Activated CD4-positive, alpha-beta T cell treated with anti-CD3 and anti-CD28 coated beads, Interleukin-2, amount 10 ng/mL, durations not matched to agents 24 days and 14 days (primary cell): ENCODE measurements at regions not wholly inside any gene's neighbourhood (a gene's known extent, or its start where the extent isn't known, plus 50 kb on each side); places are given as distances from the start of the nearest gene placed in this dataset.
"Not testable (repeated sequence)": the region's sequence is repeated elsewhere in the genome, so short reads cannot be mapped to it uniquely, and the experiment has no call there.

Experiments used
- DNase-seq: peaks from one replicate; pipeline ENCODE4 v3.0.0; 2022
- H3K27ac Mint-ChIP-seq: one replicate; pipeline ENCODE4 v1.8.0; 2022; ENCODE audit warnings: mild to moderate bottlenecking, mixed read lengths
- H3K27me3 Mint-ChIP-seq: one replicate; pipeline ENCODE4 v1.8.0; 2022; ENCODE audit warnings: mixed read lengths
- H3K36me3 Mint-ChIP-seq: one replicate; pipeline ENCODE4 v1.8.0; 2022; ENCODE audit warnings: low read depth, mild to moderate bottlenecking, mixed read lengths
- H3K4me1 Mint-ChIP-seq: one replicate; pipeline ENCODE4 v1.8.0; 2021; ENCODE audit warnings: mixed read lengths
- H3K4me3 Mint-ChIP-seq: one replicate; pipeline ENCODE4 v1.8.0; 2022; ENCODE audit warnings: mild to moderate bottlenecking, moderate library complexity, mixed read lengths
- H3K9me3 Mint-ChIP-seq: one replicate; pipeline ENCODE4 v1.8.0; 2021; ENCODE audit warnings: mixed read lengths
- intact Hi-C: fragments of 100-400 bp; cut with micrococcal nuclease; formaldehyde crosslinking; loops from one replicate; pipeline ENCODE4 v1.15.1; 2023

DNA sequence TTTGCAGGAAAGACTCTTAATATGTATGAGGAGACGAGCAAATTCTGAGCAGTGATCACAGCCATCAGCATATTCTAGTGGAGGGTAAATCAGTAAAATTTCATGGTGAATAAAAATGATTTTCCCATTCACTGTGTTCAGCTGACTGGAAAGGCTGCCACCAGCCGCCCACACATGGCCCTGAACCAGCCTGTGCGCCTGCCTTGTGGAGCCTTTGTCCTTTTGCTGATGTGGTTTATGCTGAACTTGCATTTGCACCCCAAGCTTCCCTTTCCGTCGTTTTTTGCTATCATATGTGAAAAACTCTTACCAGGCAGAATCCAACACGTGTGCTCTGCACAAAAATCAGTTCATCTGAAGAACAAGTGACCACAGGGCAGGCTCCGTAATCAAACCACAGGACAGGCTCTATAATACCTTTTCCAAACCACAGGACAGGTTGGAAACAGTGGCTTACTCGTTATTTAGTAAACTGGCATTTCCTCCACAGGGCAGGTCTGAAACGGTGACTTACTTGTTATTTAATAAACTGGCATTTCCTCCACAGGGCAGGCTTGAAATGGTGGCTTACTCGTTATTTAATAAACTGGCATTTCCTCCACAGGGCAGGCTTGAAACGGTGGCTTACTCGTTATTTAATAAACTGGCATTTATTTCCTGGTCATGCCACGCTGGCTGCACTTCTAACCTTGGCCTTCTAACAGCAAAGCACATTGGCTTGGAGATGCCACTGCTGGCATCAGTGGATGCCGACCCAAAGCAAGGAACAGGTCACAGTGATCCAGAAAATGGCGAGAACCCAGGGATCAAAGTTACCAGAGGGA lies 58.4 kb upstream of the TNK2 start:
- H3K9me3 Mint-ChIP-seq, H3K27ac Mint-ChIP-seq, H3K27me3 Mint-ChIP-seq, H3K4me1 Mint-ChIP-seq, H3K4me3 Mint-ChIP-seq, intact Hi-C loops: not testable (repeated sequence)
- peaks cover 49% of the 10 kb centered on the region for H3K36me3 Mint-ChIP-seq
- peak; percentile 53 for DNase-seq

- intact Hi-C loops, result not testable (repeated sequence)
Measured at GRCh38 chr3:195965217-195965616, 56.9 kb upstream of the TNK2 start.

GRCh38 chr3:195964318-195965107 lies 56.2 kb upstream of the TNK2 start:
- intact Hi-C loops, result loop anchor here (5.0 kb wide), 1 partner anchor 277 kb away; no protein-coding TSS in a partner anchor
- not testable (repeated sequence) for H3K27ac Mint-ChIP-seq, H3K4me3 Mint-ChIP-seq, H3K27me3 Mint-ChIP-seq, H3K9me3 Mint-ChIP-seq, H3K4me1 Mint-ChIP-seq
- peak; percentile 34 for DNase-seq
- H3K36me3 Mint-ChIP-seq, result peaks cover 46% of the 10 kb centered on the region

More at GRCh38 chr3:195965217-195965616, 56.9 kb upstream of the TNK2 start:
- H3K9me3 Mint-ChIP-seq, H3K4me3 Mint-ChIP-seq, H3K27ac Mint-ChIP-seq, H3K27me3 Mint-ChIP-seq: not testable (repeated sequence)
- H3K36me3 Mint-ChIP-seq, result peaks cover 49% of the 10 kb centered on the region
- H3K4me1 Mint-ChIP-seq, result peaks cover 12% of the 10 kb centered on the region
- peak; percentile 34 for DNase-seq

DNA sequence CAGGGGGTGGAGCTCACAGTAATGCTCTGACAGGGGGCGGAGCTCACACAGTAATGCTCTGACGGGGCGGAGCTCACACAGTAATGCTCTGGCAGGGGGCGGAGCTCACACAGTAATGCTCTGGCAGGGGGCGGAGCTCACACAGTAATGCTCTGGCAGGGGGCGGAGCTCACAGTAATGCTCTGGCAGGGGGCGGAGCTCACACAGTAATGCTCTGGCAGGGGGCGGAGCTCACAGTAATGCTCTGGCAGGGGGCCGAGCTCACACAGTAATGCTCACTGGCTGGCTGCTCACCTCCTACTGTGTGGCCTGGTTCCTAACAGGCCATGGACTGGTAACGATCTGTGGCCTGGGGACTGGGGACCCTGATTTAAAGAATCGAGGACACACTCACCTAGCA lies 53.9 kb upstream of the TNK2 start:
- peaks cover 16% of the 10 kb centered on the region for H3K4me1 Mint-ChIP-seq
- peaks cover 49% of the 10 kb centered on the region for H3K36me3 Mint-ChIP-seq
- H3K27me3 Mint-ChIP-seq, H3K9me3 Mint-ChIP-seq, H3K27ac Mint-ChIP-seq, DNase-seq, H3K4me3 Mint-ChIP-seq: not testable (repeated sequence)
- intact Hi-C loops, result loop anchor here (5.0 kb wide), 1 partner anchor 275 kb away; no protein-coding TSS in a partner anchor

DNA sequence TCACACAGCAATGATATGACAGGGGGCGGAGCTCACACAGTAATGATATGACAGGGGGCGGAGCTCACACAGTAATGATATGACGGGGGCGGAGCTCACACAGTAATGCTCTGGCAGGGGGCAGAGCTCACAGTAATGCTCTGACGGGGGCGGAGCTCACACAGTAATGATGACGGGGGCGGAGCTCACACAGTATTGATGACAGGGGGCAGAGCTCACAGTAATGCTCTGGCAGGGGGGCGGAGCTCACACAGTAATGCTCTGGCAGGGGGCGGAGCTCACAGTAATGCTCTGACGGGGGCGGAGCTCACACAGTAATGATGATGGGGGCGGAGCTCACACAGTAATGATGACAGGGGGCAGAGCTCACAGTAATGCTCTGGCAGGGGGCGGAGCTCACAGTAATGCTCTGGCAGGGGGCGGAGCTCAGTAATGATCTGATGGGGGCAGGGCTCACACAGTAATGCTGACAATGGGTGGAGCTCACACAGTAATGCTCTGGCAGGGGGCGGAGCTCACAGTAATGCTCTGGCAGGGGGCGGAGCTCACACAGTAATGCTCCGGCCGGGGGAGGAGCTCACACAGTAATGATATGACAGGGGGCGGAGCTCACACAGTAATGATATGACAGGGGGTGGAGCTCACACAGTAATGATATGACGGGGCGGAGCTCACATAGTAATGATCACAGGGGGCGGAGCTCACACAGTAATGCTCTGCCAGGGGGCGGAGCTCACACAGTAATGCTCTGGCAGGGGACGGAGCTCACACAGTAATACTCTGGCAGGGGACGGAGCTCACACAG lies 52.8 kb upstream of the TNK2 start:
- not testable (repeated sequence) for H3K4me3 Mint-ChIP-seq, H3K27me3 Mint-ChIP-seq, H3K9me3 Mint-ChIP-seq
- intact Hi-C loops, result loop anchor here (5.0 kb wide), 1 partner anchor 274 kb away; no protein-coding TSS in a partner anchor
- Mint-ChIP-seq H3K27ac (peak overlapping the region; percentile 74), H3K4me1 (peaks cover 19% of the 10 kb centered on the region), H3K36me3 (peaks cover 50% of the 10 kb centered on the region)
- peak; percentile 82 for DNase-seq

GRCh38 chr3:195960164-195960563 lies 51.8 kb upstream of the TNK2 start:
- H3K27ac Mint-ChIP-seq, result peak overlapping the region; percentile 50
- peaks cover 50% of the 10 kb centered on the region for H3K36me3 Mint-ChIP-seq
- H3K4me3 Mint-ChIP-seq, H3K27me3 Mint-ChIP-seq, DNase-seq, H3K9me3 Mint-ChIP-seq: not testable (repeated sequence)
- intact Hi-C loops, result loop anchor here (5.0 kb wide), 1 partner anchor 273 kb away; no protein-coding TSS in a partner anchor
- H3K4me1 Mint-ChIP-seq, result peaks cover 25% of the 10 kb centered on the region

DNA sequence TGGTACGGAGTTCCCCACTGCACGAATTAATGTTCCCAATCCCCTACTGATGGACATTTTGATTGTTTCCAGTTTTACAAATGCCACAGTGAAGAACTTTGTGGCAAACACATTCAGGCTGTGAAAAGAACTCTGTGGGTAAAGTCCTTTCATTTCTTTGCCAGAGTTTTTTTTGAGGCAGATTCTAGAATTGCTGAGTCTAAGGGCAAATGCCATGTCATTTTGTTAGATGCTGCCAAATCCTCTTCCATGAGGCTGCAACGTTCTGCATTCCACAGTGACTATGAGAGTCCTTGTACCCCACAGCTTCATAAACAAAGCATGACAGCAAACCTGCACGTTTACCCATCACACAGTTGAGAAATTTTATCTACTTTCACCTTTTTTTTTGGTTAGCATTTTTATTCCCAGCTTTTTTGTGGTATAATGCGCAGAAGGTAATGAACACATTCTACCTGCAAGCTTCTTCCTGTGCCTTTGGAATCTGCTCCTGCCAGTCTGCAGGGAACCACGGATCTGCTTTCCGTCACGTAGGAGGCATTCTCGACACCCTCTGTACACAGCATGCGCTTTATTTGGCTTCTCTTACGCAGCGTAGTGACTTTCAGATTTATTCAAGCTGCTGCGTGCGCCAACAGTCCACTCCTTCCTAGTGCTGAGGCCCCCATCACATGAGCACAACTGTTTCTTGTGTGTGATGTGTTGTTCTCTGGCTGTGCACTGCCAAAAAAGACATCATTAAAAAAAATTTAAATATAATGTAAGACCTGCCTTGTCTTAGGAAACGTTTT lies 51.2 kb upstream of the TNK2 start:
- Mint-ChIP-seq H3K36me3 (peaks cover 44% of the 10 kb centered on the region), H3K4me1 (peaks cover 25% of the 10 kb centered on the region), H3K27ac (peak overlapping the region; percentile 71)
- peak; percentile 52 for DNase-seq
- not testable (repeated sequence) for H3K9me3 Mint-ChIP-seq, H3K4me3 Mint-ChIP-seq, H3K27me3 Mint-ChIP-seq
- intact Hi-C loops, result loop anchor here (5.0 to 10.0 kb wide), 2 partner anchors 55 to 272 kb away; partner anchors contain the start of gene TNK2

- peak; percentile 60 for DNase-seq
- not testable (repeated sequence) for H3K27me3 Mint-ChIP-seq, H3K9me3 Mint-ChIP-seq, H3K4me3 Mint-ChIP-seq
- intact Hi-C loops, result loop anchor here (10.0 kb wide), 1 partner anchor 54 kb away; the partner anchor contains the start of gene TNK2
- peak overlapping the region; percentile 71 for H3K27ac Mint-ChIP-seq
- H3K4me1 Mint-ChIP-seq, result peaks cover 25% of the 10 kb centered on the region
- peaks cover 43% of the 10 kb centered on the region for H3K36me3 Mint-ChIP-seq
Measured at GRCh38 chr3:195958736-195959135, 50.4 kb upstream of the TNK2 start.
